SK-N-SH treated with all-trans-retinoic acid at 6 μM for 48 hours (cell line): ENCODE measurements at regions not wholly inside any gene's neighbourhood (a gene's known extent, or its start where the extent isn't known, plus 50 kb on each side); places are given as distances from the start of the nearest gene placed in this dataset.

Experiments used
- ATAC-seq: fragments of 200-7000 bp; cut with Tn5 transposase; 3 replicates; pipeline ENCODE4 v1.9.1; 2020; ENCODE audit warnings: mild to moderate bottlenecking, moderate library complexity
- ARNTL ChIP-seq: fragments of 450-650 bp; formaldehyde crosslinking; IDR thresholded peaks from 2 replicates; pipeline ENCODE4 v1.5.0; 2020; ENCODE audit warnings: low read depth, mild to moderate bottlenecking, moderate library complexity, borderline replicate concordance
- BACH2 ChIP-seq: fragments of 250-450 bp; sonication (Bioruptor Pico); IDR thresholded peaks from 2 replicates; pipeline ENCODE4 v1.9.0; 2021; ENCODE audit warnings: mild to moderate bottlenecking, borderline replicate concordance
- CREB5 ChIP-seq: fragments of 250-450 bp; sonication (Bioruptor Pico); IDR thresholded peaks from 2 replicates; pipeline ENCODE4 v1.5.1; 2020; ENCODE audit warnings: low read depth, mild to moderate bottlenecking, moderate library complexity
- CSDC2 ChIP-seq: fragments of 250-450 bp; sonication (Bioruptor Pico); IDR thresholded peaks from 2 replicates; pipeline ENCODE4 v1.5.0; 2020; ENCODE audit warnings: mild to moderate bottlenecking, moderate library complexity
- CSRNP3 ChIP-seq: fragments of 250-450 bp; sonication (Bioruptor Pico); IDR thresholded peaks from 2 replicates; pipeline ENCODE4 v1.5.1; 2021; ENCODE audit warnings: mild to moderate bottlenecking, moderate library complexity
- ESRRG ChIP-seq: fragments of 250-450 bp; sonication (Bioruptor Pico); IDR thresholded peaks from 2 replicates; pipeline ENCODE4 v1.6.1; 2021; ENCODE audit warnings: mild to moderate bottlenecking
- GLIS3 ChIP-seq: fragments of 250-450 bp; sonication (Bioruptor Pico); IDR thresholded peaks from 2 replicates; pipeline ENCODE4 v1.5.0; 2020; ENCODE audit warnings: mild to moderate bottlenecking, moderate library complexity
- ISL1 ChIP-seq: fragments of 250-450 bp; sonication (Bioruptor Pico); IDR thresholded peaks from 2 replicates; pipeline ENCODE4 v2.1.2; 2022; ENCODE audit warnings: mild to moderate bottlenecking, moderate library complexity
- OSR1 ChIP-seq: fragments of 250-450 bp; sonication (Bioruptor Pico); IDR thresholded peaks from 2 replicates; pipeline ENCODE4 v1.8.0; 2022; ENCODE audit warnings: moderate library complexity, mild to moderate bottlenecking, inconsistent platforms
- PATZ1 ChIP-seq: fragments of 250-450 bp; sonication (Bioruptor Pico); IDR thresholded peaks from 2 replicates; pipeline ENCODE4 v1.8.0; 2020; ENCODE audit warnings: mild to moderate bottlenecking, moderate library complexity, borderline replicate concordance
- POU6F1 ChIP-seq: fragments of 250-450 bp; sonication (Bioruptor Pico); IDR thresholded peaks from 2 replicates; pipeline ENCODE4 v1.8.0; 2021; ENCODE audit warnings: low read depth, mild to moderate bottlenecking, moderate library complexity, borderline replicate concordance
- PPARA ChIP-seq: fragments of 250-450 bp; sonication (Bioruptor Pico); IDR thresholded peaks from 2 replicates; pipeline ENCODE4 v1.5.0; 2020; ENCODE audit warnings: mild to moderate bottlenecking, borderline replicate concordance
- SNAI2 ChIP-seq: fragments of 250-450 bp; sonication (Bioruptor Pico); IDR thresholded peaks from 2 replicates; pipeline ENCODE4 v1.5.0; 2020; ENCODE audit warnings: mild to moderate bottlenecking, moderate library complexity
- TCF4 ChIP-seq: fragments of 250-450 bp; sonication (Bioruptor Pico); IDR thresholded peaks from 2 replicates; pipeline ENCODE4 v1.8.0; 2021; ENCODE audit warnings: mild to moderate bottlenecking, moderate library complexity, borderline replicate concordance
- TOX ChIP-seq: fragments of 250-450 bp; sonication (Bioruptor Pico); IDR thresholded peaks from 2 replicates; pipeline ENCODE4 v1.8.0; 2021; ENCODE audit warnings: mild to moderate bottlenecking, moderate library complexity, borderline replicate concordance
- TSHZ2 ChIP-seq: fragments of 250-450 bp; sonication (Bioruptor Pico); IDR thresholded peaks from 2 replicates; pipeline ENCODE4 v1.5.0; 2020; ENCODE audit warnings: mild to moderate bottlenecking, moderate library complexity
- ZC3H10 ChIP-seq: fragments of 250-450 bp; sonication (Bioruptor Pico); IDR thresholded peaks from 2 replicates; pipeline ENCODE4 v1.5.1; 2021; ENCODE audit warnings: mild to moderate bottlenecking, moderate library complexity
- ZFP3 ChIP-seq: fragments of 250-450 bp; sonication (Bioruptor Pico); IDR thresholded peaks from 2 replicates; pipeline ENCODE4 v1.5.0; 2020; ENCODE audit warnings: mild to moderate bottlenecking, moderate library complexity
- ZFP30 ChIP-seq: fragments of 450-650 bp; formaldehyde crosslinking; IDR thresholded peaks from 2 replicates; pipeline ENCODE4 v1.5.0; 2022; ENCODE audit warnings: mild to moderate bottlenecking, moderate library complexity
- ZNF565 ChIP-seq: fragments of 450-650 bp; formaldehyde crosslinking; conservative IDR thresholded peaks from 2 replicates; pipeline ENCODE4 v1.5.0; 2020; ENCODE audit warnings: low read depth, mild to moderate bottlenecking, moderate library complexity
- ZNF70 ChIP-seq: fragments of 450-650 bp; formaldehyde crosslinking; IDR thresholded peaks from 2 replicates; pipeline ENCODE4 v1.5.0; 2020; ENCODE audit warnings: mild to moderate bottlenecking, moderate library complexity
- ZNF8 ChIP-seq: fragments of 450-650 bp; formaldehyde crosslinking; IDR thresholded peaks from 2 replicates; pipeline ENCODE4 v1.5.0; 2020; ENCODE audit warnings: mild to moderate bottlenecking, moderate library complexity

- no peak for ATAC-seq
- no peak for TF ChIP-seq CSRNP3
- TF ChIP-seq ZNF565 (CRISPR knock-in tag): no peak
- TF ChIP-seq PPARA (CRISPR knock-in tag): no peak
- no peak for TF ChIP-seq ARNTL (CRISPR knock-in tag)
- TF ChIP-seq POU6F1 (CRISPR knock-in tag): no peak
- no peak for TF ChIP-seq GLIS3
- no peak for TF ChIP-seq CREB5 (CRISPR knock-in tag)
- no peak for TF ChIP-seq ZFP3 (CRISPR knock-in tag)
- TF ChIP-seq PATZ1: no peak
- no peak for TF ChIP-seq CSDC2 (CRISPR knock-in tag)
- TF ChIP-seq BACH2 (CRISPR knock-in tag): no peak
- TF ChIP-seq ZFP30 (CRISPR knock-in tag): no peak
- TF ChIP-seq ZC3H10 (CRISPR knock-in tag): no peak
- no peak for TF ChIP-seq ESRRG (CRISPR knock-in tag)
- TF ChIP-seq TOX (CRISPR knock-in tag): no peak
- TF ChIP-seq TCF4 (CRISPR knock-in tag): no peak
- no peak for TF ChIP-seq ZNF70 (CRISPR knock-in tag)
- no peak for TF ChIP-seq TSHZ2
- TF ChIP-seq ZNF8 (CRISPR knock-in tag): no peak
Measured at GRCh38 chr2:240339411-240340360, 95.8 kb upstream of the GPC1 start.

- no peak for ATAC-seq
- no peak for TF ChIP-seq CREB5 (CRISPR knock-in tag)
- no peak for TF ChIP-seq BACH2 (CRISPR knock-in tag)
- TF ChIP-seq PPARA (CRISPR knock-in tag): no peak
- no peak for TF ChIP-seq ZNF565 (CRISPR knock-in tag)
- TF ChIP-seq CSRNP3: no peak
- TF ChIP-seq ZNF8 (CRISPR knock-in tag): no peak
- no peak for TF ChIP-seq SNAI2 (CRISPR knock-in tag)
- TF ChIP-seq TOX (CRISPR knock-in tag): no peak
- TF ChIP-seq PATZ1: no peak
- no peak for TF ChIP-seq ZNF70 (CRISPR knock-in tag)
- no peak for TF ChIP-seq ISL1 (CRISPR knock-in tag)
- TF ChIP-seq CSDC2 (CRISPR knock-in tag): no peak
- no peak for TF ChIP-seq OSR1 (CRISPR knock-in tag)
Measured at GRCh38 chr2:240340361-240340761, 95.1 kb upstream of the GPC1 start.
